ENCODE measurements at regions not wholly inside any gene's neighbourhood (a gene's known extent, or its start where the extent isn't known, plus 50 kb on each side); places are given as distances from the start of the nearest gene placed in this dataset.

DNA sequence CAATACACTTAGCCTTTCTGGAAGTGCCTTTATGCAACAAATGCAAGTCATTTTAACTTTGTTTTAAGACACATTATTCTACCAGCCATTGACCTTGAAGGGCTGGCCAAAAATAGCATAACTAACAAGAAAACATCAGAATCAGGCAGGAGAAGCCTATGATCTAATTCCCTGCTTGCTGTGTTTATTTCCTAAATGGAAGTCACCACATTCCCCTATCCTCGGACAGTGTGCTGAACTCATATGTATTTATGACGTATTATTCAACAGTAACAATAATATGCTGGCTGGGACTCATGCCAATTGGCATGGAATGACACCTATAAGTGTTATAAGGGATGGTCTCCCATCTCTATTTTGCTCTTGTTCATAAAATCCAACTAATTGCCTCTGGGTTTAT is 140.7 kb downstream of the MAP3K7 start:
- Histone ChIP-seq H3K27ac (no peak overlapping the region), H3K27me3 (replicated peaks) (peaks cover 9% of the 10 kb centered on the region; the same call in 1 of the 2 replicates), H3K9me3 (replicated peaks) (no peaks in the 10 kb centered on the region), H3K4me3 (no peak overlapping the region), H3K4me1 (replicated peaks) (no peaks in the 10 kb centered on the region), H3K36me3 (no peaks in the 10 kb centered on the region)
- DNase-seq (ENCODE audit: low read depth in 1 of 2, low spot score in 2 of 2) = no peak

DNA sequence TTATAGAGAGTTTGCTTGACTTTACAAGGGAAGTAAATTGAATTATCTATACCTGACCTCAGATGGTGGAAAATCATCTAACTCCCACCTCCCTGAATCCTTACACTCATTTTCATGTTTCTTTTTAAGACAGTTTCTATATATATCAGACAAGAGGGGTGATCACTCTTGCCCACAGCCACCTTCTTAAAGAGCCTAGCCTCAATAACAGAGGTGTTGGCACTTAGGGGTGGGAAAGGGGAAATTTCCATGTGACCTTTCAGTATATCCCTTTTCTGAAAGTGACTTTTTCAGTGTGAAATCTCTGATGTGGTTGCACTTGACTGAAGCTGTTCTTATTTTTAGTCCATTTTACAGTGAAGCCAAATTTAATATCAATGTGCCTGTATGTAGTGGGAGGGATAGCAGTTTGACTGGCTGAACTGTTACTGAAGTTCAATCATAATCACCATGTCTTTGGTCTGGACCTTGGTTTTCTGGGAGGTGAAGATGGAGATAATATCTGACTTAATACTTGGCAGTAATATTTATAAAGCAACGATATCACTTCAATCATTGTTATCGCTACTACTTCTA is 141.3 kb downstream of the MAP3K7 start:
- peaks cover 9% of the 10 kb centered on the region; the same call in 1 of the 2 replicates for H3K27me3 ChIP-seq (replicated peaks)
- no peaks in the 10 kb centered on the region for H3K36me3 ChIP-seq
- H3K4me1 ChIP-seq (replicated peaks) = no peaks in the 10 kb centered on the region
- H3K4me3 ChIP-seq = no peak overlapping the region
- no peak for DNase-seq (ENCODE audit: low read depth in 1 of 2, low spot score in 2 of 2)
- no peak overlapping the region for H3K27ac ChIP-seq
- no peaks in the 10 kb centered on the region for H3K9me3 ChIP-seq (replicated peaks)

DNA sequence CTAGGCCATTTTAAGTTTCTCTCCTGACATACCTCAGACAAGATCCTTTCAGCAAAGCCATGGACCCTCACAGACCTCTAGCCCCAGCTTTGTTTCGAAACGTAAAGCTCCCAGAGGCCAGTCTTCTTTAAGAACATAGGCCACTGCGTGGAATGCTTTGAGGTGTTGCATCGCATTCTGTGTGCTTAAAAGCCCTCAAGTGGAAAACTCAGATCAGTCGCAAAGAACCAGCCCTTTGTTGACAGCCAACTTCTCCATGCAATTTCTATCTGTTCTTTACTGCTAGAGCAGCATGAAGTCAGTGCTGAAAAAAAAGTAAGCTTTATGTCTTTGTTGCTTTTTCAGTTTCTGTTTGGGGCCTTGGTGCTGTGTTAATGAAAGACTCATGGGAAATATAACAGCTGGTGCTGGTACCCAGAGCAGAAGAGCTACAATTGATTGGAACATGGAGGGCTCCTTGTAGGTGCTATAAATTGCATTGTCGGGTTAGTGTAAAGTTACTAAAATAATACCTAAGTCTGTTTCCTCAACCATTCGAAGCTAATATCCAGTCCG is 142.6 kb downstream of the MAP3K7 start:
- Histone ChIP-seq H3K27ac (no peak overlapping the region), H3K27me3 (replicated peaks) (peaks cover 9% of the 10 kb centered on the region; the same call in 1 of the 2 replicates), H3K4me3 (no peak overlapping the region), H3K4me1 (replicated peaks) (no peaks in the 10 kb centered on the region), H3K9me3 (replicated peaks) (no peaks in the 10 kb centered on the region), H3K36me3 (no peaks in the 10 kb centered on the region)
- DNase-seq (ENCODE audit: low read depth in 1 of 2, low spot score in 2 of 2) = no peak

DNA sequence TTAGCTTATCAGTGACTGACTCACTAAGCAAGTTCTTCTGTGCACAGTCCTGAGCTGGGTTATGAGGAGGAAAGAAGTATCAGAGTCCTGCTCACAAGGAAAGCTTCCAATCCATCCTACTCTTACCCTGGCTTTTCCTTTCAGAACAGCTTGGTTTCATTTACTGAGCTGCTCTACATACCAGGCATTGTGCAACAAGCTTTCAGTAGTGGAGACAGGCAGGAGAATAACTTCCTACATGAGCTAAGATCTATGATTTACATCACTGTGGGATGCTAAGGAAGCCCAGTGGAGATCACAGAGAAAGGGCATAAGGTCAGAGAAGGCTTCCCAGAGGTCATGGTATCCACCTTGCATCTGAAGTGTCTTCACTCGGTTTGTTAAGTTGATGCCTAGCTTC is 144.5 kb downstream of the MAP3K7 start:
- no peak for DNase-seq (ENCODE audit: low read depth in 1 of 2, low spot score in 2 of 2)
- Histone ChIP-seq H3K27ac (no peak overlapping the region), H3K9me3 (replicated peaks) (no peaks in the 10 kb centered on the region), H3K4me1 (replicated peaks) (no peaks in the 10 kb centered on the region), H3K27me3 (replicated peaks) (peaks cover 9% of the 10 kb centered on the region; the same call in 1 of the 2 replicates), H3K4me3 (no peak overlapping the region), H3K36me3 (no peaks in the 10 kb centered on the region)

DNA sequence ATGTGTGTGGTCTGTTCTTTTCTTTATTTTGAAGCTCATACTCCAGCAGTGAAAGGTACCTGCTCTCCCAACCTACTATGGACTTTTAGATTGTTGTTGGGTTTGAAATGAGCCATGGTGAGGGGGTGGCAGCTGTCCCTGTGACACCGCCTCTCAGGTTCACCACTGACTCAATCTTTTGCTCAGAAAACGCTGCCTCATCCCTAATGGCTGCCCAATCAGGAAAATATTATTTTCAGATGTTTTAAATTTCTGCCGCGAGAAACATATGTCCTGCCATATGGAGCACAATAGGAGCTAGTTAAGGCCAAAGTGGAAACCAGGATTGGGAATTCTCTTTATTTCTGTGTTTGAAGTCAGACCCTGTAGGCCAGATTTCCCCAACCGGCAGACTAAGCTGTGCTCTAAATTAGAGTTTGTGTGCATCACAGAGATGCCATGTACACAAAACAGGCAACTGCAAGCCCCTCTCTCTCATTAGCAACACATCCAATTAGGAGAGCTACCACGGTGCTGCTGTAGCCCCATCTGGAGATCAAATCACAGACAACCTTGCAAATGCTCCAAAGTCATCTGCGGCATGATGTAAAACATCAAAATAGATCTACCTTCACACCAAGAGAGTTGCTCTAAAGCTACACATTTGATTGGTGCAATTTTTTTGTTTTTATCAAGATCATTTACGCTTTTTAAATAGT is 144.1 kb upstream of the BACH2 start:
- no peak overlapping the region for H3K4me3 ChIP-seq
- no peak overlapping the region for H3K27ac ChIP-seq
- H3K36me3 ChIP-seq = no peaks in the 10 kb centered on the region
- no peaks in the 10 kb centered on the region for H3K4me1 ChIP-seq (replicated peaks)
- no peak for DNase-seq (ENCODE audit: low read depth in 1 of 2, low spot score in 2 of 2)
- H3K9me3 ChIP-seq (replicated peaks) = no peaks in the 10 kb centered on the region
- peaks cover 8% of the 10 kb centered on the region; the same call in 1 of the 2 replicates for H3K27me3 ChIP-seq (replicated peaks)

DNA sequence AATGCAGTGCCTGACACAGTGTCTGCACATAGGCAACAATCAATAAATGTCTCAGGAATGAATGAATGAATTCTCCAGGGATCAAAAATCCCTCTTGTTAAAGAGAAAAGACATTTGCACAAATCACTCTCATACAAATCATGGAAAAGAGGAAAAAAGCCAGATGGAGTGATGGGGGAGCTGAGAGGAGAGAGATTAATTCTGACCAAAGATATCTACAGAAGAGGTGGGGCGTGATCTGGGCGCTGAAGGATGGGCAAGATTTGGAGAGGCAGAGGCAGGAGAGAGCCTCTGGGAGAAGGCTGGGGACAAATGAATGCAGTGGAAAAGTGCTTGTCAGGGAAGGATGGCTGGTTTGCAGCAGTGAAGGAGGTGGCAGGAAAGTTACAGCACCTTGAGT is 142.9 kb upstream of the BACH2 start:
- H3K36me3 ChIP-seq = no peaks in the 10 kb centered on the region
- no peak for DNase-seq (ENCODE audit: low read depth in 1 of 2, low spot score in 2 of 2)
- no peaks in the 10 kb centered on the region for H3K9me3 ChIP-seq (replicated peaks)
- H3K27ac ChIP-seq = no peak overlapping the region
- H3K4me3 ChIP-seq = no peak overlapping the region
- H3K27me3 ChIP-seq (replicated peaks) = peaks cover 9% of the 10 kb centered on the region; the same call in 1 of the 2 replicates
- no peaks in the 10 kb centered on the region for H3K4me1 ChIP-seq (replicated peaks)

DNA sequence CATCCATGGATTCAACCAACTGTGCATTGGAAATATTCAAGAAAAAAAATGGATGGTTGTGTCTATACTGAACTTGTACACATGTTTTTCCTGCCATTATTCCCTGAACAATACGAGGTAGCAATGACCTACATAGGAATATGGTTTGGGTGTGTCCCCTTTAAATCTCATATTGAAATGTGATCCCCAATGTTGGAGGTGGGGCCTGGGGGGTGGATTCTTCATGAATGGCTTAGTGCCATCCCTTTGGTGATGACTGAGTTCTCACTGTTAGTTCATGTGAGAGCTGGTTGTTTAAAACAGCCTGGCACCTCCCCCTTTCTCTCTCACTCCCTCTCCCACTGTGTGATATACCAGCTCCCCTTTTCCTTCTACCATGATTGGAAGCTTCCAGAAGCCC is 139.8 kb upstream of the BACH2 start:
- H3K4me1 ChIP-seq (replicated peaks) = no peaks in the 10 kb centered on the region
- H3K4me3 ChIP-seq = no peak overlapping the region
- H3K27me3 ChIP-seq (replicated peaks) = 0 out of 2 replicates have a peak, but pooled peaks cover 4% of the 10 kb centered on the region
- no peak overlapping the region for H3K27ac ChIP-seq
- H3K36me3 ChIP-seq = no peaks in the 10 kb centered on the region
- no peaks in the 10 kb centered on the region for H3K9me3 ChIP-seq (replicated peaks)
- no peak for DNase-seq (ENCODE audit: low read depth in 1 of 2, low spot score in 2 of 2)

DNA sequence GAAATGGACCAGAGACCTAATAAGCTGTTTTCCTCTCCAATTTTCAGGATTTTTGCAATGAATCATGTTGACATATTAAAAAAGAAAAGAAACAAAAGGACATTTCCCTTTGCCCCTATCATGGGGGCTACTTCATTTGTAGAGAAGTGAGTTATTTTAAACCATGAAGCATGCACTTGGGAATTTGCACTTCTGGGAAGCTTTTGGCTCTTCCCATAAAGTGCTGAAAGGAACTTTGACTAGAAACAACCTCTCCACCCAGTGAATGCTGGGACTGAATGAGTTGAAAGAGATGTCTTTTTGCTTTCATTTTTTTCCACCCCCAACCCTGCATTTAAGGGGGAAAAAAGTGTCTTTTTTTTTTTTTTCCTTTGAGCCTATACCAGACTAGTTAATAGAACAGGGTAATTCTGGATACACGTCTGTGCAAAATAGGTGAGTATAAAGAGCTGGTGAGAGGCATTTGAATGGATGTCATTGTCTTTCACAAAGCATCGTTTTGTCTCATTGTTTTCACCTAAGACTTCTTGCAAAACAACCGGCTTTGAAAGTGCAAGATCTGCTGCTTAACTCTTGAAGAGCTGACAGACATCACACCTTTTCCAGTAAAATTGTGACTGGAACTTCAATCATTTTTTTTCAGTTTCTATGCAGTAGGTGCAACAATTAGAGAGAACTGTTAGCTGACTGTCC is 138.7 kb upstream of the BACH2 start:
- Histone ChIP-seq H3K4me3 (no peak overlapping the region), H3K27ac (no peak overlapping the region), H3K9me3 (replicated peaks) (no peaks in the 10 kb centered on the region), H3K4me1 (replicated peaks) (no peaks in the 10 kb centered on the region), H3K27me3 (replicated peaks) (0 out of 2 replicates have a peak, but pooled peaks cover 4% of the 10 kb centered on the region), H3K36me3 (no peaks in the 10 kb centered on the region)
- DNase-seq (ENCODE audit: low read depth in 1 of 2, low spot score in 2 of 2) = no peak

DNA sequence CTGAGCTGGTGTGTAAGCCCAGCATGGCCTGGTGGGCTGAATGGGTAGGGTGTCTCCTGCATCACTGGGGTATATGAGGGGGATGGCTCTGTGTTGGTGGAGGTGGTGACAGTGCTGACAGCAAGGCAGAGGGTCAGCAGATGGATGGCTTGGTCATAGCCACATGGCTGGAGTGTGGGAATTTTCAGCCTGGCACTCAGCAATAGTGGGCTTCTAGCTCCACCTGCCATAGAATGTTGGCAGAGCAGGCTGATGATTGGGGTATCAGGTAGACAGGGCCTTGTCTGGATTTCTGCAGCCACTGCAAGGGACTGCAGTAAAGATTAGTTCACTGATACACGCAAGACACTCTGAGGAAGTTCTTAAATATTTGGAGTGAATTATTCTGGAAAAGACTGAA is 137.5 kb upstream of the BACH2 start:
- no peaks in the 10 kb centered on the region for H3K36me3 ChIP-seq
- H3K27me3 ChIP-seq (replicated peaks) = 0 out of 2 replicates have a peak, but pooled peaks cover 4% of the 10 kb centered on the region
- no peak for DNase-seq (ENCODE audit: low read depth in 1 of 2, low spot score in 2 of 2)
- H3K4me1 ChIP-seq (replicated peaks) = no peaks in the 10 kb centered on the region
- no peak overlapping the region for H3K4me3 ChIP-seq
- H3K9me3 ChIP-seq (replicated peaks) = no peaks in the 10 kb centered on the region
- H3K27ac ChIP-seq = no peak overlapping the region

DNA sequence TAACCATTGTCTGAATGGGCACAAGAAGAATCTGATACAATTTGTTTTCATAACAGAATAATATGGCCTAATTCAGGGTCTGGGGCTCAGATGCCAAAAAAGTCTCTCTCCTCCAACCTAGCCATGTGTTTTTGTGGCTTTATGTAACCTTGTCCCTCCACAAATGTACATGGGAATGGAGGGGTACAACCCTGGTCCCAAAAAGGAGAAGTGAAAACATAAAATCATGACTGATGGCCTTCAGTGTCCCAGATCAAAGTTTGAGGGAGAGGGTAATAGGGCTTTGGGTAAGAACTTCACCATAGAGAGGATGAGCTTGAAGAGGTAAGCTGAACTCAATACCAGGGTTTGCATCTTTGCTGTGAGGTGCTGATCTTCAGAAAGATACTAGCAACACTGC is 136.3 kb upstream of the BACH2 start:
- H3K4me3 ChIP-seq = no peak overlapping the region
- 0 out of 2 replicates have a peak, but pooled peaks cover 4% of the 10 kb centered on the region for H3K27me3 ChIP-seq (replicated peaks)
- H3K36me3 ChIP-seq = no peaks in the 10 kb centered on the region
- DNase-seq (ENCODE audit: low read depth in 1 of 2, low spot score in 2 of 2) = no peak
- H3K9me3 ChIP-seq (replicated peaks) = 0 out of 2 replicates have a peak, but pooled peaks cover 2% of the 10 kb centered on the region
- H3K27ac ChIP-seq = no peak overlapping the region
- no peaks in the 10 kb centered on the region for H3K4me1 ChIP-seq (replicated peaks)

DNA sequence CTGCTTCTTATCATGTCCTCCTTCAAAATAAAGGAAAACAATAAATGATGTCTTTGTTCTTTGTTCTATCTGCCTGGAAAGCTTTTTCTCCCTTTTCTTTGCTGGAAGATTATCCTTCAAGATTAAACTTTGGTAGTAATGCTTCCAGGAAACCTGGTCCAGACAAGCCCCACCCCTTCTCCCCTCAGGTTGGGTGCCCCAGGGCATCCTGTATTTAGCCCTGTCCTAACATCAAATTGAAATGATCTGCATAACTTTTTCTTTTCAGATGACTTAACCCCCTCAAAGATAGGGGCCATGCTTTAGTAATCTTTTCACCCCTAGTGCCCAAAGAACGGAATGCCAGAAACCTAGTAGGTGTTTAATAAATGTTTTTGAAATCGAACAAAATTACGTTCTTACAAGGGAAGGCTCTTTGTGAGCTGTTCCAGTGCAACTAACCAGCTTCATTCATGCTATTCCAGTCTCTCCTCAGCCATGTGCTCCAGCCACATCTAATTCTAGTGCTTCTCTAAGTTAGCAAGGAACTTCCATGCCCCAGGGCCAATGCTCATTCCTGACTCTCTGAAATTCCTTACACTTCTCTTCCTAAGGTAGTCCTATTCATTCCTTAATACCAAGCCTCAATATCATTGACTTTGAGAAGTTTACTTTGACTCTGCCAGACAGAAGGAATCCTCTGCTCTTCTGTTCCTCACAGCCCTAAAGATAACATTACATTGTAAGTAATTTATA is 135.6 kb upstream of the BACH2 start:
- Histone ChIP-seq H3K9me3 (replicated peaks) (0 out of 2 replicates have a peak, but pooled peaks cover 2% of the 10 kb centered on the region), H3K4me1 (replicated peaks) (no peaks in the 10 kb centered on the region), H3K36me3 (no peaks in the 10 kb centered on the region), H3K4me3 (no peak overlapping the region), H3K27me3 (replicated peaks) (0 out of 2 replicates have a peak, but pooled peaks cover 4% of the 10 kb centered on the region), H3K27ac (no peak overlapping the region)
- no peak for DNase-seq (ENCODE audit: low read depth in 1 of 2, low spot score in 2 of 2)

DNA sequence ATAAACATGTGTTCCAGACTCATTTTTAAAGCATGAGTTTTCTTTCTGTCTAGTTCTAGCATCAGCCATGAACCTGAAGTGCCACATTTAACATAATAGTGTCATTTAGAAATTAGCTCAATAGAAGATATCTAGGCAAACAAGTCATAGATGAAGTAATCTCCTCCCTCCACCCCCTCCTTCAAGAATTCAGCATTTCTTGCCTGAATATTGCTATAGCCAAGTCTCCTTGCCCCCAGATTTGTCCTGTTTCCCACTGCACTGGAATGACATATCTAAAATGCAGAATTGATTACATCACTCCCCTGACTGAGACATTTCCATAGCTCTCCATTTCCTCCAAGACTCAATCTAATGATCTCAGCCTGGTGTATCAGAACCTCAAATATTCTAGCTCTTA is 134.9 kb upstream of the BACH2 start:
- H3K27ac ChIP-seq = no peak overlapping the region
- no peaks in the 10 kb centered on the region for H3K36me3 ChIP-seq
- DNase-seq (ENCODE audit: low read depth in 1 of 2, low spot score in 2 of 2) = no peak

DNA sequence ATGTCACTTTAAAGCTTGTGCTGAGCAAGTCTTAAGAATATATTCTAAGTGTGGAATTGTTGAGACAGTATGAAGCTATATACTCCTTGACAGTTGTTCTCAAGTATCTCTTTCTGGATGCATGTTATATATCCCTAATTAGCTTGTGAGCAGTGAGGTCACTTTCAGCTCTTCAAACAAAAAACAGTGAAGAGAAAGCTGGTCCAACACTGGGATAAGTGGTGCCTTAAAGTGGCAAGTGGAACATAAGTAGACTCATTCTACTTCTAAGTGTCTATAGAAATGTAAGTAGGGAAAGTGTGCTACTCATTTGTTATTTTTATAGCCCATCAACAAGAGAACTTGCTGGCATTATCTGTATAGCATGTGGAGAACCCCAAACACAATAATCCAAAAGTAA is 133.1 kb upstream of the BACH2 start:
- Histone ChIP-seq H3K27me3 (replicated peaks) (0 out of 2 replicates have a peak, but pooled peaks cover 3% of the 10 kb centered on the region), H3K4me1 (replicated peaks) (no peaks in the 10 kb centered on the region), H3K36me3 (no peaks in the 10 kb centered on the region), H3K27ac (no peak overlapping the region), H3K9me3 (replicated peaks) (0 out of 2 replicates have a peak, but pooled peaks cover 2% of the 10 kb centered on the region), H3K4me3 (no peak overlapping the region)
- DNase-seq (ENCODE audit: low read depth in 1 of 2, low spot score in 2 of 2) = no peak

More for the DNA sequence above, 134.9 kb upstream of the BACH2 start:
- Histone ChIP-seq H3K4me1 (replicated peaks) (no peaks in the 10 kb centered on the region), H3K27me3 (replicated peaks) (0 out of 2 replicates have a peak, but pooled peaks cover 4% of the 10 kb centered on the region), H3K9me3 (replicated peaks) (0 out of 2 replicates have a peak, but pooled peaks cover 2% of the 10 kb centered on the region), H3K4me3 (no peak overlapping the region)
